ENCODE measurements at regions not wholly inside any gene's neighbourhood (a gene's known extent, or its start where the extent isn't known, plus 50 kb on each side); places are given as distances from the start of the nearest gene placed in this dataset.
"Not testable (repeated sequence)": the region's sequence is repeated elsewhere in the genome, so short reads cannot be mapped to it uniquely, and the experiment has no call there.

DNA sequence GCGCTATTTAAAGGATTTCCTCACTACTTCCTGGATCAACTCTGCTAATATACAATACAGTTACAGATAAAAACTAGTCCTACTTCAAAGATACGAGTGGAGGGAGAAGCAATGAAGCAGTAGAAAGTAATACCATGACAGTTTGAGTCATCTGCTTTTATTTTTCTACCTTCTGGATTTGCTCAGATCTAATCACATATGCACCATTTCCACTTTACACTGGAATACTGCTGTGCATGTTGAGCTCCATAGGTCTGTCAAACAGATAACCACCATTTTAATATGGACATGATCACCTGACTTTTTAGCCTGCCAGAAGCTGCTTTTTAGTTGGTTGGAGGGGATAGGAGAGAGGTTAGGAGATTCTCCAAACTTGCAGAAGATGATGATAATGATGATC, 92.5 kb downstream of the MMUT start:
- no peak for DNase-seq

DNA sequence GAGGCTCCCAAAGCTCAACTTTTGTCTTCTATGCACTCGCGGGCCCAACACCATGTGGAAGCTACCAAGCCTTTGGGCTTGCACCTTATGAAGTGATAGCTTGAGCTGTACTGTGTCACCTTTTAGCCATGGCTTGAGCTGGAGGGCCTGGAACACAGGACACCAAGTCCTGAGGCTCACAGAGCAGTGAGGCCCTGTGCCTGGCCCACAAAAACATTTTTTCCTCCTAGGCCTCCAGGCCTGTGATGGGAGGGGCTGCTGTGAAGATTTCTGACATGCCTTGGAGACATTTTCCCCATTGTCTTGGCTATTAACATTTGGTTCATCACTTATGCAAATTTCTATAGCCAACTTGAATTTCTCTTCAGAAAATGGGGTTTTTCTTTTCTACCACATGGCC, 96.5 kb downstream of the MMUT start:
- DNase-seq, result no peak

DNA sequence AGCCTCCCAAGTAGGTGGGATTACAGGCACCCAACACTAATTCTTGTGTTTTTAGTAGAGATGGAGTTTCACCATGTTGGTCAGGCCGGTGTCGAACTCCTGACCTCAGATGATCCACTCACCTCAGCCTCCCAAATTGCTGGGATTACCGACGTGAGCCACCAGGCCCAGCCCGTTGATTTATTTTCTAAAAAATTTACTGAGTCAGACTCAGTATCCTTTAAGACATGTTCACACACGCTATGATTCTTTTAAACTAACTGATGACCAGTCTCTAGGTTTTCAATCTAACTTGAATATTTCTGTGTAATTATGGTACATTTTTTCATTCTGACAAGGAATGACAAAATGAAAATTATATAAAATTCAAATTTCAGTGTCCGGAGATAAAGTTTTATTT, 114.5 kb downstream of the MMUT start:
- no peak for DNase-seq

DNA sequence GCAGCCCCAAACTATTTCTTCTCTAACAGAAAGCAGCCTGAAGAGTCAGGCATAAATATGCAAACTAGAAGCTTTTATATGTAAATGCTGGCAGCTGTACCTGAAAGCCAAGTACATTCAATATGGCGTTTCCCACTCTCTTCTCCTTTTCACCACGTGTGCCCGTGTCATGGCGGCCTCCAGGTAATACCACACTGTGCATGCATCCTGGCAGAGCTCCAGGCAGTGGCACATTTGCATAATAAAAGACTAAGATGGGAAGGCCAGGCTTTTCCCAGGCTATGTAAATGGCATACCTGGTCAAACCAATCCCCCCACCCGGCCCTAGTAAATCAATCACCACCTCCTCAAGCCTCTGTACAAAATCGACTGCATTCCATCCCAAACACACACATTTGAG, 120.6 kb downstream of the MMUT start:
- DNase-seq, result no peak

DNA sequence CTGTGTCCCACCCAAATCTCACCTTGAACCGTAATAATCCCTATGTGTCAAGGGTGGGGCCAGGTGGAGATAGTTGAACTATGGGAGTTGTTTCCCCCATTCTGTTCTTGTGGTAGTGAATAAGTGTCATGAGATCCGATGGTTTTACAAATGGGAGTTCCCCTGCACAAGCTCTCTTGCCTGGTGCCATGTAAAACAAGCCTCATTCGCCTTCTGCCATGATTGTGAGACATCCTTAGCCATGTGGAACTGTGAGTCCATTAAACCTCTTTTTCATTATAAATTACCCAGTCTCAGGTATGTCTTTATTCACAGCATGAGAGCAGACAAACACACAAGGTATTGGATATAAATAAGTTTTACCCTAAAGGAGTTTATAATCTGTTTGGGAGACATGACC, 121.2 kb downstream of the MMUT start:
- DNase-seq, result no peak

DNA sequence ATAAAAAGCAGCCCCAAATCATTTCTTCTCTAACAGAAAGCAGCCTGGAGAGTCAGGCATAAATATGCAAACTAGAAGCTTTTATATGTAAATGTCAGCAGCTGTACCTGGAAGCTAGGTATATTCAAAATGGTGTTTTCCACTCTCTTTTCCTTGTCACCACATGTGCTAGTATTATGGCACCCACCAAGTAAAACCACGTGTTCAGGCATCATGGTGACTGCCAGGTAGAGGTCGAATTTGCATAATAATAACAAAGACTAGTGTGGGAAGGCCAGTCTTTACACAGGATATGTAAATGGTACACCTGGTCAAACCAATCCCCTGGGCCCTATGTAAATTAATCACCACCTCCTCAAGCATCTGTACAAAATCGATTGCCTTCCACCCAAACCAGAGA, 124.0 kb downstream of the MMUT start:
- DNase-seq, result no peak

DNA sequence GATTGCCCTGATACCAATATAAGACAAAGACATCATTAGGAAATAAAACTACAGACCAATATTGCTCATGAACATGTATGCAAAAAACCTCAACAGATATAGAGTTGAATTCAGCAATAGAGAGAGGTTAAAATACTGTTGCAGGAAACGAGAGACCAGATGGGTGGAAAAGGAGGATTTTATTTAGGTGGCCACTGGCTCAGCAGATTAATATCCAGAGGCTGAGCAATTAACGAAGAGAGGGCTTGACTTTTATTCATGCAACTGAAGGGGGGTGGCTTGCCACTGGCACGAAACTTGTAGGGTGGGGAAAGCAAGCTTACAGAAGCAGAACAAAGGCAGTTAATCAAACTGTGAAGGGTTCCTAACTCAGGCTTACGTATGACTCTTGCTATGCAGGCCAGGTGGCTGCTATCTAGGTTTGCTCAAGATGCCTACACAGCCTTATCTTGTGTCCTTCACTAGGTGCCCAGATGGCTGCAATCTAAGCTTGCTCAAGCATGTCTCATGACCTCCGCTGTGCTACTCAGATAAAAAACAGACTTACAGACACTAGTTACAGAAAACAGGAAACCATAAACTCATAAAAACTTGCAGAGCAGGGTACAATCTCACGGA, 126.4 kb downstream of the MMUT start:
- no peak for DNase-seq

DNA sequence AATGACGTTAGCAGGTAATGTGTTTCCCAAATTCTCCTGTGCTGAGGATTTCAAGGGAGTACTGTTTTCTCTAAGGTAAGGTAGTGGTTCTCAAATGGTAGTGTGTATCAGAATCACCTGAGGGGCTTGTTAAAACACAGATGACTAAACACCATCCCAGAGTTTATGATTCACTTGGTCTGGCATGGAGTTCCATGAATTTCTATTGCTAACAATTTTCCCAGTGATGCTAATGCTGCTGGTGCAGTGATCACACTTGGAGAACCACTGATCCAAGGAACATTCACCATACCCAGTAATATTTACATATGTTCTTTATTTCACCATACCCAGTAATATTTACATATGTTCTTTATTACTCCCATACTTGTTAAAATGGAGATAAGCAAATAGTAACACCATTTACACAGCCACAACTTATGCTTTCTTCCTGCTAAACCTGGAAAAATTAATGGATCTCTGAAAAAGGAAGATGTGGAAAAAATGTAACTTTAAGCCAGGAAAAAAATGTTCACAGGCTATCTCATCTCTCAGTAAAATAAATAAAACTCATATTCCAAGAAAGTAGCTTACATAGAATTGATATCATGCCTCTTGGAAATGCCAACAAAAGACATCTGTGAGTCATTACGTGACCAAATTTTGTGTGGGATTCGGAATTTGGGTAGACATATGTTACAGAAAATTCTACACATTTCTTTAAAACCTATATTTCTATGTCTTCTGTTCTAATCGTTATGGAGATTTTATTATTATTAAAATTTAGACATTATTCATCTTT, 129.5 kb downstream of the MMUT start:
- DNase-seq, result no peak

DNA sequence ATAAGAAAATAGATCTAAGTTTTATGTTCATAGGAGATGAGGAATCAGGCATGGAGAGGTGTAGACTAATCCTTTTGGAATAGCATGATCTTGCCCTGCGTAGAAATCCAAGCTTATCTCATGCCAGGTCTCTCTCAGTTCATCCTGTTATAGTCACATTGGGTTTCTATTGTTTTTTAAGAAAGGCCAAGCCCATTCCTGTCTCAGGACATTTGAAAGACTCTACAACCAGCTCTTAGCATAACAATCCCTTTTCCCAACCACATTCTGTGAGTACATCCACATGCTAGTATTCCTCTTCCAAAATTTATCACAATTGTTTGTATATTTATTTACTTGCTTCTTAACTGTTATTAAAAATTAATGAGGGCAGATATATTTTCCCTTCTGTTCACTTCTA, 130.3 kb downstream of the MMUT start:
- DNase-seq, result no peak

DNA sequence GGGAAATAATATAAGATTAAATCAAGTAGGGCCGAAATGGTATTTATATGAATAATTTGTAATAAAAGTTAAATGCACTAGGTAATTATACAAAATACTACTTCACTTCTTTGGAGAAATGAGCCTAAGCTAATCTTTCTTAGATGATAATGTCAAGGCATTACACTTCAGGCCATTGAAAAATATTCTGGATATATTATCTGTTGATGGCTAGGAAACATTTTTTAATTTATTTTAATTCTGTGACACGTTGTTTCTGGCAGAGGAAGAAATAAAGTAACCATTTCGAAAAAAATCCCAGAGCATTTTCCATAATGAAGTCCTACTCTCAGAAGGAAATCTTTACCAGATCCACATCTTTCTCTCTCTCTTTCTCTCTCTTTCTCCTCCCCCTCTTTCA, 133.9 kb downstream of the MMUT start:
- no peak for DNase-seq

DNA sequence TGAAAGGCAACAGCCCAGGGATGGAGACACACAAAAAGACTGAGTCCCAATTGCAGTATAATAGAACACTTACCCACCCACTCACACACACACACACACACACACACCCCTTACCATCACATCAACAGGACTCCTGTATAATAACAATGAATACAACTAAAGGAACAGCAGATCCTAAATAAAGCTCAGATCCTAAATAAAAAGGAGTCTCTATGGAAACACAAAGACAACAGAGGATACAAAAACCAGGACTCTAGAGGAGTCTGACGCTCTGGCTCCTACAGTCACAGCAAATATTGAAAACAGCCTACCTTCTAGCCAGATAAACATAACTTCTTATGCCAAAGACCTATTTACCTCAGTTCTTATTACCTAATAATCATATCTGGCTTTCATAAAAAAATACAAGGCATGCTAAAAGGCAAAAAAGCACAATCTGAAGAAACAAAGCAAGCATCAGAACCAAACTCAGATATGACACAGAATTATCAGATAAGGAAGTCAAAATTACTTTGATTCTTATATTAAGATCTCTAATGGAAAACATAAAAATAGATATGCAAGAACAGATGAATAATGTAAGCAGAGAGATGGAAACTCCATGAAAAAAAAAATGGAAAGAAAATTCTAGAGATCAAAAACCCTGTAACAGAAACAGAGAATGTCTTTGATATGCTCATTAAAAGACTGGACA, 134.9 kb downstream of the MMUT start:
- DNase-seq, result no peak

DNA sequence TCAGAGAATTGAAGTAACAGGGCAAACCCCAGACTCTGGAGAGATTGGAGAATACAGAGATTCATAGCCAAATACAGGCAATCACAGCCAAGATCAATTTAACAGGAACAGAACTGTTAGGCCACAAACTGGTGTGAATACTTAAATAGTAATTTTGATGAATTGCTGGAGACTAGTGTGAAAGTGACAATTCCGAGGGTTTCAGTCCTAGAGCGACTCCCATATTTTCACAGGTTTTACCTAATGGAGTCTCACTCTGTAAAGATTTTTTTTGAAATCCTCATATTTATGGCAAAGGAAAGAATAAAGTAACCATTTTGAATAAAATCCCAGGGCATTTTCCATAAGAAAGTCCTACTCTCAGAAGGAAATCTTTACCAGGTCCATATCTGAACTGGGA, 135.5 kb downstream of the MMUT start:
- DNase-seq, result no peak

DNA sequence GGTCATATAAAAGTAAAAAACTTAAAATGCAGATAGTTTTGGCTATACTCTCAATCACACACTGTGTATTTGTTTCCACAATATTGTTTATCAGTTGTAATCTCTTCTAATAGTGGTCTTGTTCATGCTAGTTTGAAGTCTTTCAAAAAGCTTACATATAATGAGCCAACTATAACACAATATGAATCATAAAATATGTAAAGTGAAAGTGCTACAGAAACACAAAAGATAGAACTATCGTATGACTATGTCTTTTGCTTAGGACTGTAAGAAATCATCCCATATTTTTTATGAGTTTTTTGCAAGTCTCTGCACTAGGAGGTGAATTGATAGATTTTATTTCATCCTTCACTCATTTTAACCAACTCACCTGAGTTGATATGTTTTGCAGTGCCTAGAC, 136.0 kb downstream of the MMUT start:
- DNase-seq, result no peak

DNA sequence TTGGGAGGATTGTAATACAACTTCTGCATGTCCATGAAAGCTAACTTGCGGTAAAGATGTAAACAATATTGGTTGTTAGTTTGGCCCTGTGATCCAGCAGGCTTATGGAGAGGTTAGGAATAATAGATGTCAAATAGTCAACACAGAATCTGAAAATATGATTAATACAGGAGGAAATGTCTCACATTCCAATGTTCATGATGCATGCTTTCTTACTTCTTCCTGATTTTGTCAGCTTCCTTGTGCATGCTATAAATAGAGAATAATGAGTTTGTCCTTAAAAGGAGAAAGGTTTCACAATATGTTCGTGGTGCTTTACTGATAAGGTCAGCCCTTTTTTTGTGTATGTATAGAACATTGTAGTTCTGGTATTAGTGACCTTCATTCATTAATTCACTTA, 136.7 kb downstream of the MMUT start:
- DNase-seq, result no peak

DNA sequence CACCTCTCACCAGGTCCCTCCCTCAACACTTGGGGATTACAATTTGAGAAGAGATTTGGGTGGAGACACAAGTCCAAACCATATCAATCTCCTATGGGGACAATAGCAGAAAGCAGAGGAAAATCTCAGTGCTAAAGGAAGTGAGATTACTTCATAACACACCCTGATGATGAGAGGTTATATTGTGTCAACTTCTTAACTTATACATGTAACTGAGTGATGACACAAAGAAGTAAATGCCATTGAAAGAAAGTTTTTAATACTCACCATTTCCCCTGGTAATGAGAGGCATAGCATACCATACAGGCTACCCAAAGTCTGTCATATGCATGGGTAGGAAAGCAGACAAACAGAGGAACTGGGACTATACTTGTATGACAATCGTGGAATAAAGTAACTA, 137.2 kb downstream of the MMUT start:
- no peak for DNase-seq

DNA sequence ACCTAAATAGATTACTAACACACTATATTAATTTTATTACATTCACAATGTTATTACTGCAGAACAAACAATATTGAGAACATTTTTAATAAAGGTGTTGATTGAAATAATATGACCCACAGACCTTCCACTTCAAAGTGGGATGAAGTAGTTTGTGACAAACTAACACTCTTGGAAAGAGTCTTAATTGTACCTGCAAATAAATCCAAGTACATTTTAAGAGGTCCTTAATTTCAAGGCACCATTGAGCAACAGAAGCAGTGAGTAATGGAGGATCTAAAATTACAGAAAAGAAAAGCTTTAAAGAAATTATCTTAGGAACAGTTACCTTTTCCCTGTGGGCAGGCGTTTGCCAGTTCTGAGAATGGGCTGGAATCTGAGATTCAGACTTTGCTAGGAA, 140.2 kb downstream of the MMUT start:
- no peak for DNase-seq

DNA sequence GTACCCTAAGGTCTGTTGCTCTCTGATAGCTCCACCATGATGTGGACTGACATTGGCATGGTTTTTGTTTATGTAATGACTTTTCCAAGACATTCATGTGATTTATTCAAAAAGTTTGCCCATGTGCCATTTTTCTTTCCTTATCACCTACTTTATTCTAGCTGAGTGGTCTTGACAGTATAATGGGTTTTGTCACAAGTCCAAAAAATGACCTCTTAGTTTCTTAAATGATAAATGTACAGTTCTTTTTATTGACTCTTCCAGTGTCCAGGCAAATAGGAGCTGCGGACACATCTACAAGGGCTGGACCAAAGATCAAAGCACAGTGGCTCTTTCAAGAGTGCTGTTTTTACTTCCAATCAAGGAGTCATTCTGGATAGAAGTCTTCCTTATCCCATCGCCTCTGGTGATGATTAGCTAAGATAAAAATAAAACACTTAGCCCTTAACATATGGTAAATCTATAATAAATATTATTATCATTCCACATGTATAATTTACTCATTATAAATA, 141.4 kb downstream of the MMUT start:
- DNase-seq, result no peak

DNA sequence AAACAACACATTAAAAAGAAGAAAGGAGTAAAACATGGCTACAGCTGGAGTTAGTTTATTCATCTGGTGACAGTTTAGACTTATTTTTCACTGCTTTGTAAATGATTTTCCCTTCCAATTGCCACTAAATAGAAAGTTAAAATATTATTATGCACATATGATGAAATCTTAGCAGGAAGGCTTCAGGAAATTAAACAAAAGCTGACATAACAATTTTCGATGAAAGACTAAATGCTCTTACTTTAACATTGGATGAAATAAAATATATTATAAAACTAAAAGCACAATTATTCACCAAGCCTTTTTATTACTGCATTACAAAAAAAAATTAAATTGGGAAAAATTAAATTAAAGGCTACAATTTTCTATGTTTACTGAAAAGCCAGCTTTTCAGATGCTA, 158.0 kb downstream of the MMUT start:
- no peak for DNase-seq

DNA sequence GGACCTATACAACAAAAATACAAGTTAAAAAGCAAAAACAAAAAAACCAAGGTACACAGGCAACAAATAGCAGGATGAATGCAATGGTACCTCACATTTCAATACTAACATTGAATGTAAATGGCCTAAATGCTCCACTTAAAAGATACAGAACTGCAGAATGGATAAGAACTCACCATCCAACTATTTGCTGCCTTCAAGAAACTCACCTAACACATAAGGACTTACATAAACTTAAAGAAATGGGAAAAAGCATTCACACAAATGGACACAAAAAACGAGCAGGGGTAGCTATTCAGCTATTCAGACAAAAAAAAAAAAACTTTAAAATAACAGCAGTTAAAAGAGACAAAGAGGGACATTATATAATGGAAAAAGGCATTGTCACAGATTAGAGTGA, 158.7 kb downstream of the MMUT start:
- not testable (repeated sequence) for DNase-seq

DNA sequence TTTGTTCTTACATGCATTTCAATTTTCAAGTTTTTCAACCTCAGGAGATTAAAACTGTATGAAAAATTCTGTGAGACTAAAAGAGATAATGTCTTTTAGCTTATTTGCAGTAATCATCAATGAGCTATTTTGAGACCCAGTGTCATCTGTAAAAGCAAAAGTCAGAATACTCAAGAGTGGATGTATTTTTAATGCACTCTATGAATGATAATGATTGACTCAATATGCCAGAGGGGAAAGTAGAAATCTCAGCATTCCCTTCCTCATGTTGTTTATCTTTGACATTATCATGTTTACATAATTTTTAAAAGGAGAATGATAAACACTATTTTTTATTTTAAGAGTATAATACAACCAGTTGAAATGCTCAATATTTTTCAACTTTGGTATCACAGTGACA, 162.1 kb downstream of the MMUT start:
- no peak for DNase-seq

DNA sequence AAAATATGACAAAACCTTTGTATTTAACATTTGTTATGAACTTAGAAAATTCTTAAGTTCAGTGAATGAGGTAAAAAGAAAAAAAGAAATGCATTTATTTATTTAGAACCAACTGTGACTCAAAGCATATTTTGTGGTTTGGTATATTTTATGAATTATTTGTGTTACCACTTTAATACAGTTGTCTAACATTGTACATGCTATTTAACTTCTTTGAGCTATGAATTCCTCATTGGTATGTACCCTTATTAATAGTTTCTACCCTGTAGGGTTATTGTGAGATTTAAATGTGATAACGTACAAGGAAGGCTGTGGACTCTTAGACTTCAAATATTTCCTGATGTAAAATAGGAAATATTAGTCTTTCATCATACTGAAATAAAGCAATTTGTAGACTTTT, 162.6 kb downstream of the MMUT start:
- DNase-seq, result no peak

DNA sequence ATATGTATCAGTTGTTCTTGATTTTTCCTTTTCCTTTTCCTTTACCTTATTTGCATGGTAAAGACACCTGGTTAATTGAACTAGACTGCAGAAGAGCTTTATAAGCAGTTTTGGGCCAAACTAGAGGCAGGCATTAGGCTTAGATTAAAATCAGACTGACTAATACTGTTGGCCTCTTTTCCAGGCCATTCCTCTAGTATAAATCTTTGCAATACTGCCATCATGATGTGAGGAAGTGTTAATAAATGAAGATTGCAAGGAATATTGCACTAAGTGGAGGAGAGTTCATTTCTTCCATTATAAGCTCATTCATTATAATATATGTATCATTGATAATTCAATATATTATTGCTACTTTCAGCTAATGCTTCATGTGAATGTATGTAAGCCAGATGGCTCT, 163.8 kb downstream of the MMUT start:
- no peak for DNase-seq

DNA sequence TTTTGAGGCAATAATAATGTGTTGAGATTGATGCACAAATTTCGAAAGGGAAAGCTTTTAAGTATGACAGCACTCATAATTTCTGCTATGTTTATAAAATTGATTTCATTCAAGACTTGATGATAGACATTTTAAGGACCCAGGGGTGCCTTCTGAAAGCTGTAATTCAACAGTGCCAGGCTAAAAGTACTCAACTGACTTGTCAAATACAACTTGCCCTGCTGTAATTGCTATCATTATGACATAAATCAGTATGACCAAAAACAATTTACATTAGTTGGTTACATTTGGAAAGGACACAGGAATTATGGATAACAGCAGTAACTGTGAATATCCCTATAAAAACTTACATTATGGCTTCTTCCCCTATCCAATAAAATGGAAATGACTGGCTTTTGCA, 178.9 kb downstream of the MMUT start:
- DNase-seq, result no peak
